ENCODE measurements at regions not wholly inside any gene's neighbourhood (a gene's known extent, or its start where the extent isn't known, plus 50 kb on each side); places are given as distances from the start of the nearest gene placed in this dataset.

- no peak for DNase-seq
- Histone ChIP-seq H3K27me3 (ENCODE audit: insufficient read depth, low read depth) (no peaks in the 10 kb centered on the region), H3K4me2 (no peak overlapping the region), H3K9me2 (ENCODE audit: insufficient read depth) (no peaks in the 10 kb centered on the region), H3F3A (ENCODE audit: insufficient read depth, low read depth) (no peaks in the 10 kb centered on the region), H4K20me1 (ENCODE audit: insufficient read depth) (no peaks in the 10 kb centered on the region), H2AFZ (no peak overlapping the region), H3K9me3 (ENCODE audit: insufficient read depth, low read depth) (peaks cover 27% of the 10 kb centered on the region; the same call in 1 of the 2 replicates), H3K27ac (no peak overlapping the region), H3K36me3 (ENCODE audit: low read depth) (no peaks in the 10 kb centered on the region), H3K79me2 (ENCODE audit: low read depth) (no peaks in the 10 kb centered on the region), H3K4me1 (replicated peaks; ENCODE audit: insufficient read depth) (no peaks in the 10 kb centered on the region), H3K4me3 (no peak overlapping the region)
- intact Hi-C loops (cut with micrococcal nuclease; ENCODE audit: unreplicated experiment) = no loop called here
- BruUV-seq (replicated peaks) = no TSS peak
- CTCF ChIA-PET = no interaction called here
- POLR2A ChIA-PET (ENCODE audit: unreplicated experiment) = no interaction called here
- no peak for TF ChIP-seq CTCF (conservative IDR thresholded peaks at IDR 0.05)
These were observed 98.2 kb downstream of the AHR start for GRCh38 chr7:17396692-17397091.

GRCh38 chr7:17401791-17402627, 103.6 kb downstream of the AHR start:
- CTCF ChIA-PET = no interaction called here
- Histone ChIP-seq H3K4me2 (no peak overlapping the region), H3K4me1 (replicated peaks; ENCODE audit: insufficient read depth) (peaks cover 19% of the 10 kb centered on the region), H3K79me2 (ENCODE audit: low read depth) (no peaks in the 10 kb centered on the region), H3F3A (ENCODE audit: insufficient read depth, low read depth) (no peaks in the 10 kb centered on the region), H3K9me3 (ENCODE audit: insufficient read depth, low read depth) (peaks cover 7% of the 10 kb centered on the region; the same call in 1 of the 2 replicates), H3K36me3 (ENCODE audit: low read depth) (no peaks in the 10 kb centered on the region), H3K27ac (no peak overlapping the region), H4K20me1 (ENCODE audit: insufficient read depth) (no peaks in the 10 kb centered on the region), H3K4me3 (no peak overlapping the region), H2AFZ (no peak overlapping the region), H3K27me3 (ENCODE audit: insufficient read depth, low read depth) (no peaks in the 10 kb centered on the region), H3K9me2 (ENCODE audit: insufficient read depth) (0 out of 2 replicates have a peak, but pooled peaks cover 3% of the 10 kb centered on the region)
- no peak for DNase-seq
- BruUV-seq (replicated peaks) = no TSS peak
- intact Hi-C loops (cut with micrococcal nuclease; ENCODE audit: unreplicated experiment) = no loop called here
- POLR2A ChIA-PET (ENCODE audit: unreplicated experiment) = interaction anchor here (0.6 kb wide), 2 partner anchors 24 to 273 kb away, joined by 3 to 5 read pairs; no protein-coding TSS in a partner anchor
- TF ChIP-seq EZH2 (IDR thresholded peaks at IDR 0.05; ENCODE audit: low read depth) (no peak), CTCF (conservative IDR thresholded peaks at IDR 0.05) (no peak)

GRCh38 chr7:17402628-17403278, 104.3 kb downstream of the AHR start:
- CTCF ChIA-PET = no interaction called here
- BruUV-seq (replicated peaks) = no TSS peak
- no peak for DNase-seq

More at GRCh38 chr7:17402628-17403278, 104.3 kb downstream of the AHR start:
- H2AFZ ChIP-seq = no peak overlapping the region
- no peaks in the 10 kb centered on the region for H3K79me2 ChIP-seq (ENCODE audit: low read depth)
- no peaks in the 10 kb centered on the region for H4K20me1 ChIP-seq (ENCODE audit: insufficient read depth)
- TF ChIP-seq CTCF (conservative IDR thresholded peaks at IDR 0.05) = no peak
- TF ChIP-seq EZH2 (IDR thresholded peaks at IDR 0.05; ENCODE audit: low read depth) = no peak
- intact Hi-C loops (cut with micrococcal nuclease; ENCODE audit: unreplicated experiment) = no loop called here
- peaks cover 26% of the 10 kb centered on the region for H3K4me1 ChIP-seq (replicated peaks; ENCODE audit: insufficient read depth)
- POLR2A ChIA-PET (ENCODE audit: unreplicated experiment) = no interaction called here
- H3K27me3 ChIP-seq (ENCODE audit: insufficient read depth, low read depth) = no peaks in the 10 kb centered on the region
- H3K9me2 ChIP-seq (ENCODE audit: insufficient read depth) = 0 out of 2 replicates have a peak, but pooled peaks cover 3% of the 10 kb centered on the region
- no peak overlapping the region for H3K4me3 ChIP-seq
- H3K27ac ChIP-seq = no peak overlapping the region
- no peaks in the 10 kb centered on the region for H3F3A ChIP-seq (ENCODE audit: insufficient read depth, low read depth)
- H3K36me3 ChIP-seq (ENCODE audit: low read depth) = no peaks in the 10 kb centered on the region
- H3K4me2 ChIP-seq = no peak overlapping the region
- H3K9me3 ChIP-seq (ENCODE audit: insufficient read depth, low read depth) = peaks cover 15% of the 10 kb centered on the region; the same call in 1 of the 2 replicates

All from PC-9 (cell line).